HG03064 (cell line): ENCODE measurements at regions not wholly inside any gene's neighbourhood (a gene's known extent, or its start where the extent isn't known, plus 50 kb on each side); places are given as distances from the start of the nearest gene placed in this dataset.

Experiments
- ATAC-seq: cut with Tn5 transposase; IDR thresholded peaks from one replicate; pipeline ENCODE4 v1.9.1; 2021; ENCODE audit warnings: low read depth; ENCODE audit not compliant: unreplicated experiment

- ATAC-seq = no peak
Observed at GRCh38 chr9:90027296-90027790, 422.5 kb downstream of the GADD45G start.

- ATAC-seq = no peak
Observed at GRCh38 chr9:90029386-90029785, 424.6 kb downstream of the GADD45G start.

GRCh38 chr9:90029996-90030395 is 425.2 kb downstream of the GADD45G start:
- ATAC-seq = no peak

GRCh38 chr9:90032296-90033027 is 427.6 kb downstream of the GADD45G start:
- ATAC-seq = no peak

GRCh38 chr9:90033028-90033650 is 428.3 kb downstream of the GADD45G start:
- no peak for ATAC-seq

- no peak for ATAC-seq
Observed at GRCh38 chr9:90034071-90034470, 429.3 kb downstream of the GADD45G start.

- no peak for ATAC-seq
Observed at GRCh38 chr9:90035471-90035870, 430.7 kb downstream of the GADD45G start.

GRCh38 chr9:90037146-90037797 is 432.5 kb downstream of the GADD45G start:
- no peak for ATAC-seq

GRCh38 chr9:90038763-90039162 is 434.0 kb downstream of the GADD45G start:
- ATAC-seq = no peak

- ATAC-seq = no peak
Observed at GRCh38 chr9:90044263-90044662, 439.5 kb downstream of the GADD45G start.

- ATAC-seq = no peak
Observed at GRCh38 chr9:90044710-90045151, 439.9 kb downstream of the GADD45G start.

GRCh38 chr9:90046317-90046861 is 441.6 kb downstream of the GADD45G start:
- ATAC-seq = no peak

GRCh38 chr9:90047828-90048227 is 443.0 kb downstream of the GADD45G start:
- ATAC-seq = no peak

- ATAC-seq = no peak
Observed at GRCh38 chr9:90052366-90052765, 447.6 kb downstream of the GADD45G start.

- no peak for ATAC-seq
Observed at GRCh38 chr9:90053027-90053426, 448.2 kb downstream of the GADD45G start.

GRCh38 chr9:90054810-90055209 is 450.0 kb downstream of the GADD45G start:
- ATAC-seq = no peak

- no peak for ATAC-seq
Observed at GRCh38 chr9:90055226-90055625, 450.4 kb downstream of the GADD45G start.

- ATAC-seq = no peak
Observed at GRCh38 chr9:90057361-90057760, 452.5 kb downstream of the GADD45G start.

- ATAC-seq = no peak
Observed at GRCh38 chr9:90058182-90058763, 453.5 kb downstream of the GADD45G start.

- ATAC-seq = no peak
Observed at GRCh38 chr9:90059436-90059835, 454.6 kb downstream of the GADD45G start.

- ATAC-seq = no peak
Observed at GRCh38 chr9:90060256-90060655, 455.4 kb downstream of the GADD45G start.
